NCI-H82 (cell line): ENCODE measurements at regions not wholly inside any gene's neighbourhood (a gene's known extent, or its start where the extent isn't known, plus 50 kb on each side); places are given as distances from the start of the nearest gene placed in this dataset.

ENCODE experiments used
- DNase-seq: peaks from one replicate; lab custom pipeline; 2025; lab: John Stamatoyannopoulos, UW

DNA sequence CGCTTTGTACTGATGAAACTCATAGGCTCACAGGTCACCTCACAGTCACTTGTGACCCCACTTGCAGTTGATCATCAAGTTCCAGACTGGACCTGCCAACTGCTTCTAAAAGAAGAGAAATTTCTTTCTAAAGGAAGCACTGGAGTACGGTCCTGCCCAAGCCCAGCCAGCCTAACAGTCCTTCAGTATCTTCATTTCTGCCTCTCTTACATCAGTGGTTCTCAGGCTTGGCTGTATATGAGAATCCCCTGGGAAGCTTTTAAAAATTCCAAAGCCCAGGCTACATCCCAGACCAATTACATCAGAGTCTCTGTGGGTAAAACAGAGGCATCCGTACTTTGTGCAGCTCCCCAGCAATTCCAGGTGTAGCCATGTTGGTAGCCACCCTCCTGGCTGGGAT lies 282.1 kb downstream of the NFIB start:
- DNase-seq, result no peak

DNA sequence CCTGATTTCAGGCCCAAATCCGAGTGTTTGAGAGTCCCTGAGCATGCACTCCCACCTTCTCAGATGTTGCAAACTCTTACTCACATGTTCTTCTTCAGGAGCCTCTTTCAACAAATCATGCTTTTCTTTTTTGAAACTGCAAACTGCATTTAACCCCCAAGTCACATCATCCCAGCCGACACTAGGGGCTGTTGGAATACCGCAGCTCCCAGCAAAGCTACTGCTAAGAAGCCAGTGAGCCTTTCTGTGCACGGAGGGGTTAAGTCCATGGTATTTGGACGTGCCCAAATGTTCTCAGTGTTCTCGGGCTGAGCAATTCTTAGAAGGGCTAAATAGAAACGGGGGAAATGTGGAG lies 282.9 kb downstream of the NFIB start:
- no peak for DNase-seq

DNA sequence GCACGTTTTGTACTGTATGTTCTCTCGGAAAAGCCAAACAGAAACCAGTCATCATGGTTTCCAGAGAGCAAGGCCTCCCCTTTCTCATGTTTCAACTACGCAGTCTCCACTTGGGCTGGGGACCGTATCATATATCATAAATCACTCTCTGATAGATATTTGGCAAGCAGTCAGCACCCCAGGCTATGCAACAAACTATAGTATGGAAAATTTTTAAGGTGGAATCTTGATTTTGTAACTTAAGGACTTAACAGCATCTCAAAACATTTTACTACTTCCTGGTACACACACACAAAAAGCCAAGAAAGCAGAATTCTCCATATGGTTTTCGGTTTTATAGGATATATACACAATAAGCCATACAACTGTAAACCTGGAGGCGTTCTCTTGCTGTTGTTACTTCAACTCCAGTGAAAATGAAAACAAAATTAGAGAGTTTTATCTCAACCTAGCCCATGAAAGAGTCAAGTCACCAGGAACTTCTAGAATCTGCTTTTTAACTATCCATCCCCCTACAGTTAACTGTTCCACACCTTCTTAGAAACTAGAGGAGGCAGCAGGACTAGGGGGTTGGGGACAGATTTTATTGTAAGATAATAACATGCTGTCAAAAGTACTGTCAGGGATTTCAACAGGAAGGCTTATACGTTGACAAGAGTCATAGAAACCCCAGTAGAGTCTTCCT lies 283.4 kb downstream of the NFIB start:
- no peak for DNase-seq

DNA sequence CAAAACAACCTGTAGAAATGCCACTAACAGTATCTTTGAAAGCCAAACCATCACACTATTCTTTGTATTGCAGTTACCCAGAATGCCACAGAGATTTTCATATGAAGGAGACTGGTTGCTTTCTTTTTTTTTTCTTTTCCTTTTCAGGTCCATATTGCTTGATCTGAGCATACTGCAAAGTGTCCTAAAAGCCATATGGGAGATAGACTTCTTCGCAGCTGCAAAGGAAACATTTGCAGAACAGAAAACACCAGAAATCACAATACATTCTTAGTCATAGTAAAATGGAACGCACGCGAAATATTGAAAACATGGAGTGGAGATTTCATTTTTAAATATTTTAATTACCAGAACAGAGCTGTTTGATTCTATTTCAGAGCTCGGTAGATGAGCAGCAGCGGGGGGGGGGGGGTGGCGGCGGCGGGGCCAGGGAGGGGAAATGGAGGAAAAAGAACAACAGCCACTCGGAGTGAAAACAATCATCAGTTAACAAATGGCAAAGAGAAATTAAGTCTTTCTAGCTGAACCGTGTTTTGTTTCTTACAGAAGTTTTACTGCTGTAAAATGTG lies 284.1 kb downstream of the NFIB start:
- no peak for DNase-seq

DNA sequence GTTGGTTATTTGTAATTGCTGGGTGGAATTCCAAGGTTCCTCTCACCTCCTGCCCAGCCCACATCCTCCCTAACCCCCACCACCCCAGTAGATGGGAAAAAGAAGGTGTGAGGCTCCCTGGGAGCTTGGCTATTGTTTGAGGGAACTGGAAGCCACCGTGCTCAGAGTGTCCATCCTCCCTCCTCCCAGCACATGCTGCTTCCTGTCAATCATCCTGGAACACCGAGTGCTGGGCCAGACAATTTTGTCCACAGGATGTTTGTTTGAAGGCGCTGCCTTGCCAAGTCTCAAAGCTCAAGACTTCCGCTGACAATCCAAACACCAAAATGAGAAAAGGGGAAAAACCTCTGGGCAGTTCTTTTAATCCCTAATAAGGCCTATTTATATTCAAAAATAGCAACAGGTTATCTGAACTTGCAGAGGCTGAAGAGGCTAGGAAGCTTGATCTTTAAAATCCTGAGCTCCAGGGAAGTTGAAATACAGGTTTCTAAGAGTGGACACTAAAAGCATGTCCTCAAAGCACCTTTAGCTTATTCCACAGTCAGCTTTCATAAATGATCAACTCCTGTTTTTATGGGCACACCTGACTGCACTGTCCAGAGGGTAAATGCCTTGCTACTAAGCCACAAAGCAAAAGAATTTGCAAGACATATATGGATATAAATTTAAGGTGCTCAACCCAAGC lies 286.7 kb downstream of the NFIB start:
- no peak for DNase-seq

DNA sequence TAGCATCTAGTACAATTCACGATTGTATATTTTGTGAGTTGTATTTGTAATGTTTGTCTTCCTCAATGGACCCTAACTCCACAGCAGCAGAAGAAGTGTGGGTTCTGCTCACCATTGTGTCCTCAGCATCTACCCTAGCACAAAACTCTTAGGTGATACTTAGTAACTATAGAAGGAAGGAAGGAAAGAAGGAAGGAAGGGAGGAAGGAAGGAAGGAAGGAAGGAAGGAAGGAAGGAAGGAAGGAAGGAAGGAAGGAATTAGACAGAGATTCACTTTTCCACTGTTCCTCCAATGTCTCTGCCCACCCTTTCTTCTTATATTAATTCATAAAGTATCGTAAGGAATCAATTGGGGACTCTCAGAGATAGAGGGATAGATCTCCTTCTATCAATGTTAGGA lies 288.2 kb downstream of the NFIB start:
- DNase-seq, result no peak

DNA sequence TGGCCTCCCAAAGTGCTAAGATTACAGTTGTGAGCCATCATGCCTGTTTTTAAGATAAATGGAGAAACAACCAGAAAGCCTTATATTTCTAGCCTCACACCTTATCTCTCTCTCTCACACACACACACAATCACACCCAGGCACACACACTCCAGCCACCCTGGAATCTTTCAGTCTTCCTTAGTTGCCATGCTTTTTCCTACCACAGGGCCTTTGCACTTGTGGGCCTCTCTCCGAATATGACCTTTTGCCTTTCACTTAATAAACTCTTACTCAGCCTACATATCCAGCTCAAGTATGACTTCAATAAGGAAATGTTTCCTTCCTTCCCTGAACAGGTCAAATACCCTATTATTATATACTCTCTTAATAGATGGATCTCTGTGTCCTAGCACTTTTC lies 290.7 kb downstream of the NFIB start:
- no peak for DNase-seq

DNA sequence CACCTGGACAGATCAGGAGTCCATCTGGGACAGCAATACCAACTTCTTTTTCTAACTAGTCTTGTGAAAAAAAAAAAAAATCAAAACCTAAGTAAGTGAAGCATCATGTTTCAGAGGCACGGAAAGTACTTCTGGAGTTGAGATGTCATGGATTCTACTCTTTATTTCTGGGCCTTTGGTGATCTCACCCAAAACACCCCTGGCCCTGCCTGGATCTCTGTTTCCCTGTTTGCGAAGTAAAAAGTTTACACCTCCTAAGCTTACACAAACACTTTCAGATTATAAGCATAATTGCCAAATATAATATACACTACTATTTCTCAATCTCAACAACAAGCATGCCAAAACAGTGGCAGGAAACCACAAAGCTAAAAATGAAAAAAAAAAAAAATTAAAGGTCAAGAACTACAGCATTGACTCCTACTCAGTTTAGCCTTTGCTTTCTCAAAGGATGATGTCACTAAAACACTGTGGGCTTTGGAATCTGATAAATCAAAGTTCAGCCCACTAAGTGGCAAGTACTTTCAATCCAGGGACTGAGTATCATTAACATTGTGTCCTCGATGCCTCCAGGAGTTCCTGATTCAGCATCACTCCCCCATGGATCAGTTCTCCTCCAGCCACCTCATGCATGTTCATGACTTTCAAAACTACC lies 291.9 kb downstream of the NFIB start:
- DNase-seq, result no peak

DNA sequence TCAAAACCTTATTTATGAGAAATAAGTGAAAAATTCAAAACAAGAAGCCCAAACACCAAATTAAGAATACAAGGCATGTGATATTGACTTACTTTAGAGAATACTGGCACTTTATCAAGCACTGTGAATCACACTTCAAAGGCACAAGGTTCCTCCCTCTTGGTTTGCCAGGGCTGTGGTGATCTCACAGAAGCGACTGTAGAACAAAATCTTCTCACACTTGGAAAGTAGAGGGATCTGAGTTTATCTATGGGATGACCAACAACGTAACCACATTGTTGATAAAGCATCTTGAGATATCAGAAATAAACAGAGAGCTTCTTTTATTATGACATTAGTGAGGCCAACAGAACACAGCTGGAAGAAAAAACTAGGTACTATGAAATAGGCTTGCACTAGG lies 295.9 kb downstream of the NFIB start:
- no peak for DNase-seq

DNA sequence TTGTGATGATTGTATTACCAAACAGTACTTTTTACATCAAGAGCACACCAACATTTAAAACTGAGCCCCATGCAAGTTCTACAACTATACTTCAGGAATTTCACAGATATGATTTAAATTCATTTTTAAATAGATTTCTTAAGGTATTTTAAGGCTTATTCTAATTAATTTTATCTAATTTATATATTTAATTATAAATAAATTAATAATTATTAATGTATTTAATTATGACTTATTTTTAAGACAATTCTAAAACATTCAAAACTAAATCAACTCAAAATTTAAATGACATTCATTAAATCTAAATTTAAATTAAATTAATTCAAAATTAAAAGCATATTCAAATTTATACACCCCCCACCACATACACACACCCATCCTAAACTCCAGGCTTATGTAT lies 299.2 kb downstream of the NFIB start:
- DNase-seq, result no peak

DNA sequence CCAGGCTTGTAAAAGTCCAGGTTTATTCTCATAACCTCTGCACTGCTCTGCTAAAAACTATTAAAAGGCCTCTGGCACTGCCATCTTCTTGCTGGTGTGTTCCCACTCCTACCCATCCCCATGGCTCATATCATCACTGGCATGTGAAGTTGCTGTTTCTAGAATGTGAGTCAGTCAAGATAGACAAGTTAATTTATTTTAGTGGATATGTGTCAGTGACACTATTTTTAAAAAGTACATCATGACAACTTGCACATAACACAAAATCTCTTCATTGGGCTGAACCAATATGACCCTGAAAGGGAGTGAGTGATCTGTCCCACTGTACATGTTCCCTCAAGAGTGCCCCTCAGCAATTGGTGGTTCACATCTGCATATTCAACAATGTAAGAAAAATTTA lies 299.7 kb downstream of the NFIB start:
- DNase-seq, result no peak

DNA sequence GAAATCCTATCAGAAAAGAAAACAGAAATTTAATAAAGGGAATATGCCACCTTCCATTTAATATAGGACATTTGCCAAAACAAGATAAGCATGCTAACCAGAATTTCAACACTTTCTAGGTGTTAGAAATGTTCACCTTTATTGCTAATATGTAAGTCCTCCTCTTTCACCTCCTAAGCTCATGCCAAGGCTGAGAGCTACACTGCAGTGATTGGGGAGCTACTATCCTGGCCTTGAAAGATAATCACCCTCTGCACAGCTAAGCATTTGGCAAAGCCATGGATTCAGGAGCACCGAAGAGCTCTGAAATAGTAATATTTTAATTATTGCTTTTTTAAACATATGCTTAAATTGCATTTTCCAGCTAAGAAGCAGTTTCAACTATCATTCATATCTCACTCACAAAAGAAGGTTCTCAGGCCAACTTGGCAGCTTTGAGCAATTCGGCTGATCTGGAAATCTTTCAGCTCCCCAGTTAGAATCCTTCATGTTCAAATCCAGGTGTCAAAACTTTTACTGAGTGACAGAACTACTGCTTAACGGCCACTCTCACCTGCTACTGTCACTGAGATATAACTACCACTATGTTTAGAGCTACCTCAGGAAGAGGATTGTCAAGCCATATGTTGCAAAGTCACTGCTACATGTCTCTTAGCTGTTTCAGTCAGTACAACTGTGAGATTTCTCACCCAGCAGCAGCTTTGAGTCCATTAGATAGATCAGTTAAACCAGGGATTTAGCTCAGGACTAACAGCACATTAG lies 302.0 kb downstream of the NFIB start:
- DNase-seq, result no peak

DNA sequence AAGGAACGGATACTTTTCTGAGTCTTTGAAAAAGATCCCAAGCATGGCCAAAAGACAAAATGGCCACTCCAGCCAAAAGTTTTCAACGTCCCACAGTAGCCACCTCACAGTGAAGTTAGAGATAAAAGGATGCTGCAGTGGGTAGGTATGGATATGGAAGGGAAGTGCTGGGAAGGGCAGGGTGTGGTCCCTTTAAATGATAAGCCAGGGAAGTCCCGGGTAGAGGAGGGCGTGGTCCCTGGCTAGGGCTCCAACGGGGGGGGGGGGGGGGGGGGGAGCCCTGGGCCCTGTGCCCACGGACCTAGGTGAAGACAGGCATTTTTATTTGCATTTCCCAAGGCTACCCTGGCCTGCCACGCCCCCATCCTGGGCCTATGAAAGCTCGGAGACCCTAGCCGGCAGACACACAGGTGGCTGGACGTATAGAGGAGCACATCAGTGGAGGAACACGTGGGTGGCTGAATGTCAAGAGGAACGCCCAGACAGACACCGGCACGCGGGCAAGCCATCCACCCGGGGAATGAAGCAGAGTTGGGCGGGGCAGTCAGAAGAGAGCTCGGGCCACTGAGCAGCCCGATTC lies 306.7 kb downstream of the NFIB start:
- DNase-seq, result no peak

DNA sequence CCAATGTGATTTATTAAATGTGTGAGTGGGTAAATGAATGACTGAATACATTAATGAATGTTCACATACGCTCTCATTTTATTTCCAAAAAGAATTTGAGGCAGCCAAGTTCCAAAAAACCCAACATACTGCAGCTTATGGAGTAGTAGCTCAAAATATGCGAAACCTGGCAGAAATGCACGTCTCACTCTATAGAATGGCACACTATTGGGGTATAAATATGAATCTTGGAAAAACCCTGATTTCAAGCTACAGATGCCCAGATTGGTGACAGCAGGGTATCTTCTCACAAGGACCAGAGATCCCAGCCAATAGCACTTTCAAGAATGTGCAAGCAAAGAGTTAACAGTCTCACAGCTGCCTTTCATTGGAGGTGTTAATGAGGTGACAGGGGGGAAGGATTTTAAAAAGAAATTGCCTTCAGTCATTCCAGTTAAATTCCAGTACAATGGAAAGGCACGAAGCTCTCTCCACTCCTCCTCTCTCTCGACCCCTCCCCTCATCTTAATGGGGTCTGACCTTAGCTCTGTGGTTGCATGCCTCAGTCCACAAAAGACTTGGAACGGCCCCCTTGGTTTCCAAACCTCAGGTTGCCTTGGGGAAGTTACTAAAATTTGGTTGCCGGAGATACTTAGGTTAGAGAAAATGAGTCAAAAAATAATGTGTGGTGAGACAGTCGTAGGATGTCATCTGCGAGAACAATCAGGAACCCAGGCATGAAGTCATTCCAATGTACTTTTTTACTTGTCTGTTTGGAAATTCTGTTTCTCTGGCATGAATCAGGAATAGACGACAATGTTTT lies 307.4 kb downstream of the NFIB start:
- no peak for DNase-seq

DNA sequence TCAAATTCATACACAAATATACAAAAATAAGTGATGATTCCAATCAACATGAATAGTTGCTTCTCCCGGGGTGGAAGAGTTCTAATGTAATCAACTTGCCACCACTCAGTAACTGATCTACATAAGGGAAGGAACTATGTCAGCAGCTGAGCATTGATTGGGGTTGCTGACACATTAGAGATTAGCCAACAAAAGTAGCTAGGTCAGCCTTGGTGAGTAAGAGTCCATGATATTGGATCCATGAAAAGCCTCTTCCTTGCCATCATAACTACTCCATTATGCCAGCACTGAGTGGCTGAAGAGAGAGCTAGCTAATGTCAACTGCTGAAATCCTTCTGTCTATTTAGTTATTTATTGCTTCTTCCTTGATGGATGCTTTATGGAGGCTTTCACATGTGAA lies 309.8 kb downstream of the NFIB start:
- no peak for DNase-seq

DNA sequence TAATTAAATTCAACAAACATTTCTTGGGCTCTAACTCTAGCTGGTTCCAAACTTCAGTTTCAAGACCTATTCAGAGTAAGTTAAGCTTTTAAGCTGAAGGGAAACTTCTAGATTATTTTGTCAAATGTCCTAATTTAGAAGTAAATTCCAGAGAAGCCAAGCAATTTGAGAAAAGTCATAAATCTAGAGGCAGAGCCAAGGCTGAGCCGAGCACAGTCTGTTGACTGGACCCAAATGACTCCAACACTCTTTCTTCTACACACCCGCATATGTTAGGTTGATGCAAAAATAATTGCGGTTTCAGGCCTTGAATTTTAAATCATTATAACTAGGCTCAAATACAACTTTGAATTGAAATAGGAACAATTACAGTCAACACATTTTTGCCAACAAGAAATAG lies 319.7 kb downstream of the NFIB start:
- no peak for DNase-seq

DNA sequence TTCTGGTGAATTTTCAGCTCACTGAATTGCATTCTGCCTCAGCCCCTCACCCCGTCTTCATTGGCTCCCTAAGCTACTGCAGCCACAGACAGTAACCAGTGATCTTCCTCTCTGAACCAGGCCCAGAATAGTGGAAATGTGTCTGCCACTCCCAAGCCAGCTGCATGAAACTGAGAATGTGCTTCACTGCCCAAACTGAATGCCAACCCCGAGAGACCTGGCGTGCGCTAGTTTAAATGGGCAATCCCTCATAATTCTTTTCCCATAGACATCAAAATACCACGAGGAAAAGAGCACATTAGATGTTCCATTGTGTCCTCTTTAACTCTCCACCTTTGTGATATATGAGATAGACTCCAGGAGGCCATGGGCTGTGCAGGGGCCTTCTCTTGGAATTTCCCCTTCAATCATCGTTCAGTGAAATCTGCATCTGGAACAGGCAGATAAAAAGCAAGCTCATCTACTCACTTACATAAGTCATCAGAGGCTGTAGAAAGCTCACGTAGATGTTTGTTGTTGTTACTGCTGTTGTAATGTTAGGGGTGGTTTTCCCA lies 320.2 kb downstream of the NFIB start:
- no peak for DNase-seq

DNA sequence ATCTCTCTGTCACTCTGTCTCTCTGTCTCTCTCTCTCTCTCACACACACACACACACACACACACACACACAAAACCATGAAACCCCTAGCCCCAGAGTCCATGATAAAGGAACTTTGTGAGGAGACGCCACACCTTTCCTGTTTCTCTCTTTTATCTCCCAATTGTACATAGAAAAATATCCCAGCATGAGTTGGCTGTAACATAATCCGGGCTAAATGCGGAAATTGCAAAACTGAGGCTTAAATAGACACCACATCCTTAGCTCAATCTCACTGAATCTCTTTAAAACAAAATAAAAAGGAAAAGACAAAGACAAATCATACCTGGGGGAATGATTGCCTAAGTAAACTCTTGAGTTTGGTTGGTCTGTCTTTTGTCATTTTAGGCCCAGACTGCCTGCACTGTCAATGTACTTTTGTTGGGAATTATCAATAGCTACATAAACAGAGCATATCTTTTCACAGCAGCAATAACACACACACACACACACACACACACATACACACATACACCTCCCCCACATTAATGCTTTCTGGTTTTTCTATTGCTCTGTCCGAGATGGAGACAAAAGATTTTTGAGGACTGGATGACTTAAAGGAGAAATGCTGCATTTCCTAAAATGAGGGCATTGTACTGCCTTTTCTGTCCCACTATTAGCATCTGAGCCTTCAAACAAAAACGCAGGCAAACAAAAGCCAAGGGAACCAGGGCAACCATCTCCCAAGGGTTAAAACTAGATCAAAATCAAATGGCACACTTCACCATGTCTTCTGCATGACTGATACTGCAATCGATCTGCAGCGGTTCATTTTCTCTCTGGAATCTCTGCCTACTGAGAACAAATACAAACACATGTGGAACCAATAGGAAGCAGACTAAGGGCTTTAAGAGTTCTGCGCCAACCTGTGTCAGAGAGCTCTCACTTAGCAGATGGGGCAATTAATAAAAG lies 321.5 kb downstream of the NFIB start:
- no peak for DNase-seq

DNA sequence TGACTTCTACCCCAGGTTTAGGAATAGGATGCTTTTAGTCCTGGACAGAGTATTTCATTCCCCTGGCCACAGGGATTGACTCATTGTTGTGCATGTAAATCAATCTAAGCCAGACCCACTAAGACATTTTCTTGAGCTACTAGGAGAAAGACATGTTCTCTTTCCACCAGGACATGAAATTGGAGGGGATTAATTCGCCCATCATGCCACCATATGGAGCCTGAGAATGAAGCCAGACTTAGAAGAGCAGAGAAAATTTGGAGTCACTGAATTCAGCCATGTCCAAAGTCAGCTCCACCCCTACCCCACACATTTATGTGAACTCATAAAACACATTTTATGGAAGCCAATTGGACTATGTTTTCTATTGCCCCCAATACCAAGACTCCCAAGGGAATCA lies 322.5 kb downstream of the NFIB start:
- no peak for DNase-seq

DNA sequence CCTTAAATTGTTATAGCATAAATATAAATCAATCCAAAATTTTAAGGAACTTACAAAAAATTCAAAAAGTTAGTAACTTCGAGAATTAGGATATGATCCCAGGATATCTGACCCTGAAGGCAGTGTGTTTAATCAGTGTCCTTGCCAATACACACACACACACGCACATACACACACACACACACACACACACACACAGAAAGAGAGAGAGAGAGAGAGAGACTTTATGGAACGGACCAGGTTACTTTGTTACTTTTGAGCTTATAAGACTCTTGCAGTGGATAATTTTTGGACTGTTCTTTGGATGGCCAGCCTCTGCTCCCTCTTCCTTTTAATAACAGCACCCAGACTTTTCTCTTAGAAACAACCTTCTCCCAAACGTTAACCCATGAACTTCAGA lies 322.9 kb downstream of the NFIB start:
- DNase-seq, result no peak
